ENCODE measurements at regions not wholly inside any gene's neighbourhood (a gene's known extent, or its start where the extent isn't known, plus 50 kb on each side); places are given as distances from the start of the nearest gene placed in this dataset.

- no peak overlapping the region for H3K27ac ChIP-seq (ENCODE audit: low read depth in 1 of 2, low read length in 2 of 2)
These were observed 616.0 kb downstream of the ACTL7B start for GRCh38 chr9:108239696-108240321.

GRCh38 chr9:108235609-108236008 lies 620.2 kb downstream of the ACTL7B start:
- H3K79me2 ChIP-seq (ENCODE audit: insufficient read depth, low read length) = no peaks in the 10 kb centered on the region
- no peaks in the 10 kb centered on the region for H3K4me1 ChIP-seq (ENCODE audit: control insufficient read depth in 1 of 2, insufficient read depth in 2 of 2, low read length in 2 of 2)
- no CpG with 5 or more reads among the region's 3 CpGs for WGBS (ENCODE audit: insufficient coverage)
- H3K27me3 Mint-ChIP-seq (ENCODE audit: low read depth in 3 of 3) = peaks cover 0 to 2% (median 0%) of the 10 kb centered on the region in 3 donors
- no peaks in the 10 kb centered on the region for H4K20me1 ChIP-seq (ENCODE audit: insufficient read depth, low read length)
- H3K4me3 ChIP-seq (replicated peaks in 1 of 3; ENCODE audit: low read depth in 2 of 3, low read length in 3 of 3) = no peak overlapping the region
- no peak overlapping the region for H3K27ac Mint-ChIP-seq
- no peak overlapping the region for H3K4me3 Mint-ChIP-seq
- no peak overlapping the region for H3K9ac ChIP-seq (ENCODE audit: insufficient read depth, low read length, poor library complexity, severe bottlenecking)
- no peak for DNase-seq
- no peaks in the 10 kb centered on the region for H3K9me3 ChIP-seq (replicated peaks in 1 of 2; ENCODE audit: control insufficient read depth in 1 of 2, insufficient read depth in 1 of 2, low read length in 2 of 2)
- intact Hi-C loops (cut with micrococcal nuclease) = no loop called here
- peaks cover 0 to 5% (median 3%) of the 10 kb centered on the region in 7 donors for H3K9me3 Mint-ChIP-seq
- no peaks in the 10 kb centered on the region for H3K27me3 ChIP-seq (ENCODE audit: control insufficient read depth in 2 of 2, insufficient read depth in 2 of 2, low read length in 2 of 2)
- no peak overlapping the region for H3K27ac ChIP-seq (ENCODE audit: low read depth in 1 of 2, low read length in 2 of 2)
- H3K4me1 Mint-ChIP-seq = no peaks in the 10 kb centered on the region
- no peaks in the 10 kb centered on the region for H3K36me3 Mint-ChIP-seq
- H2AFZ ChIP-seq (ENCODE audit: insufficient read depth, low read depth, low read length, poor library complexity, severe bottlenecking) = no peak overlapping the region
- TF ChIP-seq CTCF (IDR thresholded peaks at IDR 0.05) = no peak
- no peaks in the 10 kb centered on the region for H3K36me3 ChIP-seq (replicated peaks in 1 of 2; ENCODE audit: control insufficient read depth in 1 of 2, insufficient read depth in 2 of 2, low read length in 2 of 2)
- no peak overlapping the region for H3K4me2 ChIP-seq (replicated peaks; ENCODE audit: extremely low read depth, low read length, poor library complexity, severe bottlenecking)

More at GRCh38 chr9:108239696-108240321, 616.0 kb downstream of the ACTL7B start:
- H4K20me1 ChIP-seq (ENCODE audit: insufficient read depth, low read length) = no peaks in the 10 kb centered on the region
- no peaks in the 10 kb centered on the region for H3K4me1 ChIP-seq (ENCODE audit: control insufficient read depth in 1 of 2, insufficient read depth in 2 of 2, low read length in 2 of 2)
- H2AFZ ChIP-seq (ENCODE audit: insufficient read depth, low read depth, low read length, poor library complexity, severe bottlenecking) = no peak overlapping the region
- H3K27ac Mint-ChIP-seq = no peak overlapping the region
- H3K27me3 Mint-ChIP-seq (ENCODE audit: low read depth in 3 of 3) = no peaks in the 10 kb centered on the region
- no peak overlapping the region for H3K9ac ChIP-seq (ENCODE audit: insufficient read depth, low read length, poor library complexity, severe bottlenecking)
- TF ChIP-seq CTCF (IDR thresholded peaks at IDR 0.05) = no peak
- no peaks in the 10 kb centered on the region for H3K27me3 ChIP-seq (ENCODE audit: control insufficient read depth in 2 of 2, insufficient read depth in 2 of 2, low read length in 2 of 2)
- no peaks in the 10 kb centered on the region for H3K9me3 ChIP-seq (replicated peaks in 1 of 2; ENCODE audit: control insufficient read depth in 1 of 2, insufficient read depth in 1 of 2, low read length in 2 of 2)
- H3K4me3 Mint-ChIP-seq = no peak overlapping the region
- H3K4me1 Mint-ChIP-seq = no peaks in the 10 kb centered on the region
- H3K9me3 Mint-ChIP-seq = peaks cover 0 to 5% (median 3%) of the 10 kb centered on the region in 7 donors
- no peak overlapping the region for H3K4me3 ChIP-seq (replicated peaks in 1 of 3; ENCODE audit: low read depth in 2 of 3, low read length in 3 of 3)
- WGBS (ENCODE audit: insufficient coverage) = no CpG with 5 or more reads among the region's 2 CpGs
- no peaks in the 10 kb centered on the region for H3K79me2 ChIP-seq (ENCODE audit: insufficient read depth, low read length)
- no peak overlapping the region for H3K4me2 ChIP-seq (replicated peaks; ENCODE audit: extremely low read depth, low read length, poor library complexity, severe bottlenecking)
- no peak for DNase-seq
- intact Hi-C loops (cut with micrococcal nuclease) = no loop called here
- no peaks in the 10 kb centered on the region for H3K36me3 Mint-ChIP-seq
- no peaks in the 10 kb centered on the region for H3K36me3 ChIP-seq (replicated peaks in 1 of 2; ENCODE audit: control insufficient read depth in 1 of 2, insufficient read depth in 2 of 2, low read length in 2 of 2)

Data from CD14-positive monocyte (primary cell).